Stomach (tissue), 4 donors: ENCODE measurements at regions not wholly inside any gene's neighbourhood (a gene's known extent, or its start where the extent isn't known, plus 50 kb on each side); places are given as distances from the start of the nearest gene placed in this dataset.

Source experiments
- CTCF ChIP-seq, 7 experiments: fragments of 450-650 bp in 4 of 7; fragments of 200-600 bp in 3 of 7; sonication (generic) in 3 of 7; IDR thresholded peaks; one replicate each; pipeline ENCODE4 v1.5.1; 2016 to 2019; ENCODE audit warnings: antibody characterized with exemption in 7 of 7, control low read depth in 2 of 7, mild to moderate bottlenecking in 1 of 7
- EP300 ChIP-seq: sonication (generic); formaldehyde crosslinking; IDR thresholded peaks from one replicate; pipeline ENCODE4 v1.6.1; 2017; ENCODE audit warnings: antibody characterized with exemption
- POLR2A ChIP-seq, 4 donors: fragments of 450-650 bp; IDR thresholded peaks; one replicate each; pipeline ENCODE4 v1.6.1; 2016; ENCODE audit warnings: antibody characterized with exemption in 4 of 4, control low read depth in 2 of 4, mild to moderate bottlenecking in 1 of 4, moderate library complexity in 1 of 4
- POLR2AphosphoS5 ChIP-seq, 3 donors: sonication (generic); formaldehyde crosslinking; IDR thresholded peaks; one replicate each; pipeline ENCODE4 v1.6.1; 2016; ENCODE audit warnings: antibody characterized with exemption in 3 of 3

DNA sequence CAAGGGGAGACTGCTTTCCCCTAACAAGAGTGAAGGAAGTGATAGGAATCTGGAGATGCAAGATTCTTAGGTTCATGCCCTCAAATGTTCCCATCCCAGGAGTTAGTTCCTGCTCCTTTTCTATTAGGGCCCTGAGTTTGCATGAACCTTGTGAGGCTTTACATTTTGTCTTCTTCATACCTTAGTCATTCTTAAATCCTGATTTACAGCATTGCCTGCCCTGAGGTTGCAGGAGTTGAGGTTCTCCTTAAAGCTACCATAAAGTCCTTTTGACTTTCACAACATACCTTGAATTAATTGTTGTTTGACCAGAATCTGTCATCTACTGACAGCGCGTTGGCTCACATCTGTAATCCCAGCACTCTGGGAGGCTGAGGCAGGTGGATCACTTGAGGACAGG lies 151.5 kb upstream of the ABCA1 start:
- no peak for TF ChIP-seq POLR2AphosphoS5 (IDR thresholded peaks at IDR 0.05)
- no peak for TF ChIP-seq EP300
- TF ChIP-seq POLR2A (IDR thresholded peaks at IDR 0.05), result no peak
- TF ChIP-seq CTCF (IDR thresholded peaks at IDR 0.05), result no peak
